K562 (cell line): ENCODE measurements at regions not wholly inside any gene's neighbourhood (a gene's known extent, or its start where the extent isn't known, plus 50 kb on each side); places are given as distances from the start of the nearest gene placed in this dataset.

ENCODE experiments used
- ATAC-seq: fragments of 200-7000 bp; cut with Tn5 transposase; 3 replicates; pipeline ENCODE4 v1.9.1; 2020; ENCODE audit warnings: moderate library complexity
- BruUV-seq: library from RNA; stranded (reverse); fragments of 400-500 nt; replicated peaks from 2 replicates; lab custom pipeline; 2021; lab: Mats Ljungman, UMichigan
- CTCF ChIA-PET: fragments of 300-600 bp; formaldehyde crosslinking; extraction: SDS; loops from one replicate; lab custom pipeline; 2021; ENCODE audit warnings: low intra/inter-chr PET ratio; lab: Yijun Ruan, JAX
- POLR2A ChIA-PET: fragments of 300-600, 350-650 bp; sonication (Branson Sonifier 250); formaldehyde crosslinking; extraction: SDS; loops from one replicate; lab custom pipeline; 2021; ENCODE audit warnings: antibody characterized with exemption, inconsistent platforms; lab: Yijun Ruan, JAX
- DNase-seq, 4 experiments: peaks; one replicate each; pipeline versions ENCODE4 v3.0.0 to v3.0.0-alpha.2; 2011 to 2018; ENCODE audit warnings: low spot score in 3 of 4, mixed read lengths in 3 of 4; ENCODE audit errors: extremely low read depth in 1 of 4
- FAIRE-seq: peaks from 2 replicates; lab custom pipeline; 2011; peaks lifted over from hg19 to GRCh38; lab: Jason Lieb, UNC
- H2AFZ ChIP-seq: 2 replicates; pipeline ENCODE4 v1.6.0; 2011; ENCODE audit warnings: low read depth, low read length, control low read depth, inconsistent platforms
- H3K27ac ChIP-seq: fragments of 200-600 bp; 3 replicates; pipeline ENCODE4 v1.8.0; 2011; ENCODE audit warnings: low read depth, mild to moderate bottlenecking, control low read depth, inconsistent platforms, low read length, moderate library complexity, mixed read lengths; ENCODE audit errors: extremely low read depth
- H3K27me3 ChIP-seq, 2 experiments: fragments of 300-600 bp in 1 of 2; 2 replicates in 1 of 2; 3 replicates in 1 of 2; pipeline versions ENCODE4 v1.6.0 to v1.8.0; 2011; ENCODE audit warnings: inconsistent platforms in 2 of 2, low read length in 2 of 2, mild to moderate bottlenecking in 1 of 2, mixed read lengths in 1 of 2, moderate library complexity in 1 of 2; ENCODE audit not compliant: control insufficient read depth in 2 of 2, insufficient read depth in 2 of 2
- H3K36me3 ChIP-seq: fragments of 300-600 bp; 3 replicates; pipeline ENCODE4 v1.8.0; 2011; ENCODE audit warnings: mild to moderate bottlenecking, low read length, inconsistent platforms; ENCODE audit not compliant: control insufficient read depth, insufficient read depth
- H3K4me1 ChIP-seq, 2 experiments: fragments of 200-600 bp in 1 of 2; replicated peaks in 1 of 2; 2 replicates in 1 of 2; 3 replicates in 1 of 2; pipeline versions ENCODE4 v1.5.1 to v1.8.0; 2011; ENCODE audit warnings: inconsistent platforms in 2 of 2, low read length in 2 of 2, mild to moderate bottlenecking in 1 of 2, mixed read lengths in 1 of 2, moderate library complexity in 1 of 2; ENCODE audit not compliant: control insufficient read depth in 2 of 2, insufficient read depth in 2 of 2
- H3K4me2 ChIP-seq: 2 replicates; pipeline ENCODE4 v1.6.1; 2011; ENCODE audit warnings: low read length, control low read depth, inconsistent platforms, mixed read lengths; ENCODE audit not compliant: insufficient read depth
- H3K4me3 ChIP-seq: fragments of 200-600 bp; sonication (generic), shearing (Covaris generic); 2 replicates; pipeline ENCODE4 v1.5.1; 2016; ENCODE audit warnings: control low read depth, inconsistent platforms
- H3K79me2 ChIP-seq: fragments of 200-600 bp; 3 replicates; pipeline ENCODE4 v1.8.0; 2011; ENCODE audit warnings: low read length, inconsistent platforms; ENCODE audit not compliant: control insufficient read depth, insufficient read depth
- H3K9ac ChIP-seq, 2 experiments: 2 replicates each; pipeline versions ENCODE4 v1.6.0 to v1.6.1; 2011; ENCODE audit warnings: low read depth in 2 of 2, low read length in 2 of 2, control low read depth in 1 of 2, inconsistent platforms in 1 of 2, mild to moderate bottlenecking in 1 of 2, mixed read lengths in 1 of 2; ENCODE audit not compliant: insufficient read depth in 1 of 2
- H3K9me1 ChIP-seq: one replicate; pipeline ENCODE4 v1.6.0; 2011; ENCODE audit warnings: inconsistent platforms, mild to moderate bottlenecking, low read length, moderate library complexity; ENCODE audit not compliant: control insufficient read depth, insufficient read depth
- H3K9me3 ChIP-seq: replicated peaks from 2 replicates; pipeline ENCODE4 v1.5.1; 2011; ENCODE audit warnings: low read depth, low read length, inconsistent platforms; ENCODE audit not compliant: control insufficient read depth, insufficient read depth
- H4K20me1 ChIP-seq: replicated peaks from 2 replicates; pipeline ENCODE4 v1.6.1; 2011; ENCODE audit warnings: low read length, inconsistent platforms, mixed read lengths; ENCODE audit not compliant: control insufficient read depth, insufficient read depth
- CBX3 ChIP-seq, 2 experiments: IDR thresholded peaks; 1 replicate in 1 of 2; 2 replicates in 1 of 2; pipeline ENCODE4 v1.6.1; 2012; ENCODE audit warnings: inconsistent platforms in 2 of 2, low read length in 2 of 2, borderline replicate concordance in 1 of 2, control low read depth in 1 of 2
- DDX20 ChIP-seq: fragments of 450-650 bp; IDR thresholded peaks from 2 replicates; pipeline ENCODE4 v1.6.1; 2016; ENCODE audit warnings: missing genetic modification characterization, low read depth, mild to moderate bottlenecking, missing compliant biosample characterization, moderate library complexity
- FOXP1 ChIP-seq: sonication (generic); formaldehyde crosslinking; IDR thresholded peaks from 2 replicates; pipeline ENCODE4 v1.8.0; 2022; ENCODE audit warnings: mild to moderate bottlenecking, missing genetic modification reagents
- HDAC1 ChIP-seq, 2 experiments: fragments of 450-650 bp; IDR thresholded peaks; 2 replicates each; pipeline ENCODE4 v1.6.1; 2016 to 2017; ENCODE audit warnings: inconsistent platforms in 1 of 2, mild to moderate bottlenecking in 1 of 2, moderate library complexity in 1 of 2
- KHSRP ChIP-seq: fragments of 450-650 bp; IDR thresholded peaks from 2 replicates; pipeline ENCODE4 v1.6.1; 2017
- L3MBTL2 ChIP-seq: fragments of 450-650 bp; IDR thresholded peaks from 2 replicates; pipeline ENCODE4 v1.6.1; 2016; ENCODE audit warnings: mild to moderate bottlenecking, moderate library complexity
- NCOA6 ChIP-seq: fragments of 450-650 bp; IDR thresholded peaks from 2 replicates; pipeline ENCODE4 v1.6.1; 2017; ENCODE audit warnings: mild to moderate bottlenecking
- NFATC3 ChIP-seq: fragments of 450-650 bp; IDR thresholded peaks from 2 replicates; pipeline ENCODE4 v1.6.1; 2017; ENCODE audit warnings: mild to moderate bottlenecking
- RUNX1 ChIP-seq: sonication (generic); IDR thresholded peaks from 2 replicates; pipeline ENCODE4 v1.6.1; 2016; ENCODE audit warnings: antibody characterized with exemption, low read depth
- SAFB ChIP-seq: fragments of 200-400 bp; formaldehyde crosslinking; IDR thresholded peaks from 2 replicates; pipeline ENCODE4 v1.6.1; 2017; ENCODE audit warnings: low read depth, low read length, borderline replicate concordance
- SMARCA4 ChIP-seq: fragments of 450-650 bp; IDR thresholded peaks from 2 replicates; pipeline ENCODE4 v1.6.1; 2016
- THRAP3 ChIP-seq: fragments of 450-650 bp; IDR thresholded peaks from 2 replicates; pipeline ENCODE4 v1.6.1; 2016; ENCODE audit warnings: mild to moderate bottlenecking, inconsistent platforms, borderline replicate concordance
- ZNF143 ChIP-seq: sonication (generic); formaldehyde crosslinking; IDR thresholded peaks from 2 replicates; pipeline ENCODE4 v1.9.0; 2022; ENCODE audit warnings: mild to moderate bottlenecking, missing genetic modification reagents
- ZNF174 ChIP-seq: fragments of 250-450 bp; sonication (Bioruptor Pico); IDR thresholded peaks from 2 replicates; pipeline ENCODE4 v1.4.0; 2020; ENCODE audit warnings: mild to moderate bottlenecking
- ZNF175 ChIP-seq: fragments of 200-800 bp; sonication (Bioruptor generic); IDR thresholded peaks from 2 replicates; pipeline ENCODE4 v1.6.1; 2016; ENCODE audit warnings: low read depth, mild to moderate bottlenecking, missing genetic modification characterization, missing compliant biosample characterization
- ZNF77 ChIP-seq: fragments of 250-450 bp; sonication (Bioruptor Pico); IDR thresholded peaks from 2 replicates; pipeline ENCODE4 v1.5.0; 2020
- WGBS: fragments of 100-300 bp; shearing (Covaris generic); methylation state at CpG from one replicate; pipeline ENCODE4 v1.1.6; 2016; ENCODE audit warnings: low coverage, mixed read lengths; ENCODE audit not compliant: insufficient coverage; ENCODE audit errors: missing lambda C conversion rate; 5-methylcytosine and 5-hydroxymethylcytosine counted together
- in situ Hi-C: fragments of 300-500 bp; cut with MboI; formaldehyde crosslinking; loops from 4 replicates; pipeline ENCODE4 v1.15.0; 2018; ENCODE audit warnings: inconsistent platforms, mixed read lengths
- intact Hi-C: fragments of 100-400 bp; cut with micrococcal nuclease; formaldehyde crosslinking; loops from 2 replicates; pipeline ENCODE4 v1.14.2; 2022
- TF ChIP-seq, protein P1 (sequence below), 3 experiments: IDR thresholded peaks in 2 of 3; conservative IDR thresholded peaks in 1 of 3; 2 replicates each; pipeline ENCODE4 v1.5.1; 2011 to 2012; ENCODE audit warnings: low read length in 3 of 3, mild to moderate bottlenecking in 3 of 3, control low read depth in 2 of 3, improper control_type of control experiment in 1 of 3, inconsistent platforms in 1 of 3, low read depth in 1 of 3, mixed read lengths in 1 of 3, moderate library complexity in 1 of 3; ENCODE audit not compliant: insufficient read depth in 2 of 3

GRCh38 chr4:27819246-27819645 is 958.6 kb downstream of the STIM2 start:
- POLR2A ChIA-PET = no interaction called here
- CTCF ChIA-PET = no interaction called here
- Histone ChIP-seq H3K4me2 (no peak overlapping the region), H3K36me3 (no peaks in the 10 kb centered on the region), H3K79me2 (no peaks in the 10 kb centered on the region), H3K9me1 (no peaks in the 10 kb centered on the region), H3K9ac (no peak overlapping the region), H3K4me1 (no peaks in the 10 kb centered on the region), H4K20me1 (no peaks in the 10 kb centered on the region), H3K4me3 (no peak overlapping the region), H2AFZ (no peak overlapping the region), H3K27me3 (no peaks in the 10 kb centered on the region), H3K27ac (no peak overlapping the region), H3K9me3 (0 out of 2 replicates have a peak, but pooled peaks cover 1% of the 10 kb centered on the region)
- TF ChIP-seq SAFB = no peak
- TF ChIP-seq ZNF77 (CRISPR knock-in tag) = no peak
- no peak for TF ChIP-seq SMARCA4
- no peak for TF ChIP-seq ZNF143
- 0% methylated on average over 2 of the region's 2 CpGs for WGBS
- ATAC-seq (no peak), FAIRE-seq (no peak), DNase-seq (no peak)
- in situ Hi-C loops = no loop called here
- intact Hi-C loops = no loop called here
- BruUV-seq = no TSS peak

DNA sequence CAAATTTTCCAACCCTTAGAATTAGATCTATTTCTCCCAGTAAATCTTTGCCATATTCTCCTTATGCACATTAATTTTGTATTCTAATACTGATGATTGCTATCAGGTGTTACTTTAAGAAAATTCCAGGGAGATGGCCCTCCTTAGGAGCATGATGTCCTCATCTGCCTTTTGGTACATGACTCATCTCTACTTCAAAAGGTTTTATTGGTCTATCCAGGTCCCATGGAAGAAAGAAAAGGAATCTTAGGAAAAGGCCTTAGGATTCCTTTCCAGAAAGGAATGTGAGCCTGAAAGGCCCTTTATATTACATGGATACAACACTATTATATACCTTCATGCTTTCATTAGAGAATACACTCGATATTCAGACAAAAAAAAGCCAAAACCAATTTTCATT is 968.2 kb downstream of the STIM2 start:
- Histone ChIP-seq H2AFZ (no peak overlapping the region), H3K36me3 (no peaks in the 10 kb centered on the region), H3K4me1 (no peaks in the 10 kb centered on the region), H3K4me3 (no peak overlapping the region), H3K27me3 (no peaks in the 10 kb centered on the region), H3K9me3 (0 out of 2 replicates have a peak, but pooled peaks cover 2% of the 10 kb centered on the region), H3K79me2 (no peaks in the 10 kb centered on the region), H4K20me1 (no peaks in the 10 kb centered on the region), H3K9ac (no peak overlapping the region), H3K9me1 (no peaks in the 10 kb centered on the region), H3K27ac (no peak overlapping the region), H3K4me2 (no peak overlapping the region)
- DNase-seq = no peak
- intact Hi-C loops = no loop called here
- CTCF ChIA-PET = no interaction called here
- ATAC-seq = no peak
- BruUV-seq = no TSS peak
- POLR2A ChIA-PET = interaction anchor here (1.5 kb wide), 1 partner anchor 18 kb away, joined by 3 read pairs; no protein-coding TSS in a partner anchor
- in situ Hi-C loops = no loop called here
- 0% methylated on average over 1 of the region's 1 CpG for WGBS
- no peak for FAIRE-seq
- TF ChIP-seq, protein P1, sequence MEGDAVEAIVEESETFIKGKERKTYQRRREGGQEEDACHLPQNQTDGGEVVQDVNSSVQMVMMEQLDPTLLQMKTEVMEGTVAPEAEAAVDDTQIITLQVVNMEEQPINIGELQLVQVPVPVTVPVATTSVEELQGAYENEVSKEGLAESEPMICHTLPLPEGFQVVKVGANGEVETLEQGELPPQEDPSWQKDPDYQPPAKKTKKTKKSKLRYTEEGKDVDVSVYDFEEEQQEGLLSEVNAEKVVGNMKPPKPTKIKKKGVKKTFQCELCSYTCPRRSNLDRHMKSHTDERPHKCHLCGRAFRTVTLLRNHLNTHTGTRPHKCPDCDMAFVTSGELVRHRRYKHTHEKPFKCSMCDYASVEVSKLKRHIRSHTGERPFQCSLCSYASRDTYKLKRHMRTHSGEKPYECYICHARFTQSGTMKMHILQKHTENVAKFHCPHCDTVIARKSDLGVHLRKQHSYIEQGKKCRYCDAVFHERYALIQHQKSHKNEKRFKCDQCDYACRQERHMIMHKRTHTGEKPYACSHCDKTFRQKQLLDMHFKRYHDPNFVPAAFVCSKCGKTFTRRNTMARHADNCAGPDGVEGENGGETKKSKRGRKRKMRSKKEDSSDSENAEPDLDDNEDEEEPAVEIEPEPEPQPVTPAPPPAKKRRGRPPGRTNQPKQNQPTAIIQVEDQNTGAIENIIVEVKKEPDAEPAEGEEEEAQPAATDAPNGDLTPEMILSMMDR (IDR thresholded peaks at IDR 0.05 in 2 of 3, conservative IDR thresholded peaks at IDR 0.05 in 1 of 3; ENCODE audit: insufficient read depth in 2 of 3, low read depth in 1 of 3, low read length in 3 of 3) = no peak
- no peak for TF ChIP-seq THRAP3
- no peak for TF ChIP-seq CBX3 (IDR thresholded peaks at IDR 0.05; ENCODE audit: borderline replicate concordance in 1 of 2, low read length in 2 of 2)
- no peak for TF ChIP-seq NCOA6
- no peak for TF ChIP-seq ZNF174 (CRISPR knock-in tag)
- no peak for TF ChIP-seq NFATC3
- no peak for TF ChIP-seq DDX20 (tag)
- no peak for TF ChIP-seq KHSRP
- TF ChIP-seq FOXP1 (CRISPR knock-in tag) = no peak
- no peak for TF ChIP-seq RUNX1
- no peak for TF ChIP-seq HDAC1 (IDR thresholded peaks at IDR 0.05)
- TF ChIP-seq L3MBTL2 = no peak
- TF ChIP-seq ZNF175 (CRISPR knock-in tag) = no peak
